Fibroblast of lung (primary cell): ENCODE measurements at regions not wholly inside any gene's neighbourhood (a gene's known extent, or its start where the extent isn't known, plus 50 kb on each side); places are given as distances from the start of the nearest gene placed in this dataset.

Experiments
- DNase-seq, 2 donors: peaks; one replicate each; pipeline versions ENCODE4 v3.0.0 to v3.0.0-alpha.2; 2010; ENCODE audit warnings: low read depth in 2 of 2
- H2AFZ ChIP-seq: 2 replicates; pipeline ENCODE4 v1.5.1; 2012; ENCODE audit warnings: low read length, control low read depth, inconsistent platforms
- H3K27ac ChIP-seq: 2 replicates; pipeline ENCODE4 v1.5.1; 2011; ENCODE audit warnings: low read length, control low read depth; ENCODE audit not compliant: insufficient read depth
- H3K27me3 ChIP-seq: 2 replicates; pipeline ENCODE4 v1.5.1; 2011; ENCODE audit warnings: mild to moderate bottlenecking, low read length; ENCODE audit not compliant: control insufficient read depth, insufficient read depth
- H3K36me3 ChIP-seq: 2 replicates; pipeline ENCODE4 v1.5.1; 2011; ENCODE audit warnings: low read length; ENCODE audit not compliant: control insufficient read depth, insufficient read depth
- H3K4me1 ChIP-seq: 2 replicates; pipeline ENCODE4 v1.5.1; 2011; ENCODE audit warnings: low read length; ENCODE audit not compliant: control insufficient read depth, insufficient read depth; ENCODE audit errors: extremely low read depth
- H3K4me2 ChIP-seq: 2 replicates; pipeline ENCODE4 v1.5.1; 2011; ENCODE audit warnings: low read length, control low read depth; ENCODE audit not compliant: insufficient read depth; ENCODE audit errors: extremely low read depth
- H3K4me3 ChIP-seq, 4 experiments: fragments of 200-600 bp in 1 of 4; sonication (generic) in 1 of 4; replicated peaks in 1 of 4; 2 replicates each; pipeline ENCODE4 v1.5.1; 2011 to 2016; ENCODE audit warnings: low read length in 4 of 4, low read depth in 3 of 4, mild to moderate bottlenecking in 3 of 4, control low read depth in 2 of 4, inconsistent platforms in 1 of 4, mixed read lengths in 1 of 4; ENCODE audit not compliant: insufficient read depth in 1 of 4; ENCODE audit errors: control extremely low read depth in 1 of 4
- H3K79me2 ChIP-seq: 2 replicates; pipeline ENCODE4 v1.5.1; 2012; ENCODE audit warnings: mild to moderate bottlenecking, low read length, inconsistent platforms; ENCODE audit not compliant: control insufficient read depth, insufficient read depth
- H3K9ac ChIP-seq: 2 replicates; pipeline ENCODE4 v1.5.1; 2011; ENCODE audit warnings: mild to moderate bottlenecking, low read length, control low read depth; ENCODE audit not compliant: insufficient read depth
- H3K9me3 ChIP-seq: 2 replicates; pipeline ENCODE4 v1.5.1; 2012; ENCODE audit warnings: low read depth, low read length; ENCODE audit not compliant: control insufficient read depth, insufficient read depth
- H4K20me1 ChIP-seq: 2 replicates; pipeline ENCODE4 v1.5.1; 2011; ENCODE audit warnings: low read length; ENCODE audit not compliant: control insufficient read depth, insufficient read depth; ENCODE audit errors: extremely low read depth
- CTCF ChIP-seq, 2 donors: IDR thresholded peaks in 1 of 2; conservative IDR thresholded peaks in 1 of 2; 1 replicate in 1 of 2; 2 replicates in 1 of 2; pipeline ENCODE4 v1.5.1; 2011 to 2012; ENCODE audit warnings: low read length in 2 of 2, control low read depth in 1 of 2, inconsistent platforms in 1 of 2, low read depth in 1 of 2, mild to moderate bottlenecking in 1 of 2
- EZH2 ChIP-seq: IDR thresholded peaks from 2 replicates; pipeline ENCODE4 v1.5.1; 2012; ENCODE audit warnings: low read length, control low read depth, mild to moderate bottlenecking; ENCODE audit errors: missing control alignments

GRCh38 chrX:96407981-96408380, 276.7 kb upstream of the DIAPH2 start:
- Histone ChIP-seq H3K27ac (no peak overlapping the region), H3K4me3 (no peak overlapping the region), H2AFZ (no peak overlapping the region), H3K36me3 (no peaks in the 10 kb centered on the region), H3K79me2 (no peaks in the 10 kb centered on the region), H3K9me3 (no peaks in the 10 kb centered on the region), H3K9ac (no peak overlapping the region), H3K4me1 (no peaks in the 10 kb centered on the region), H4K20me1 (no peaks in the 10 kb centered on the region), H3K4me2 (no peak overlapping the region), H3K27me3 (no peaks in the 10 kb centered on the region)
- DNase-seq: no peak
- TF ChIP-seq CTCF (conservative IDR thresholded peaks at IDR 0.05 in 1 of 2, IDR thresholded peaks at IDR 0.05 in 1 of 2; ENCODE audit: low read depth in 1 of 2, low read length in 2 of 2) (no peak), EZH2 (no peak)

GRCh38 chrX:96410927-96411326, 273.7 kb upstream of the DIAPH2 start:
- H3K27me3 ChIP-seq: no peaks in the 10 kb centered on the region
- H3K9ac ChIP-seq: no peak overlapping the region
- H3K4me2 ChIP-seq: no peak overlapping the region
- H3K4me1 ChIP-seq: no peaks in the 10 kb centered on the region
- no peaks in the 10 kb centered on the region for H3K36me3 ChIP-seq
- no peaks in the 10 kb centered on the region for H3K9me3 ChIP-seq
- H3K4me3 ChIP-seq: no peak overlapping the region
- TF ChIP-seq EZH2 (no peak), CTCF (conservative IDR thresholded peaks at IDR 0.05 in 1 of 2, IDR thresholded peaks at IDR 0.05 in 1 of 2; ENCODE audit: low read depth in 1 of 2, low read length in 2 of 2) (no peak)
- no peak for DNase-seq
- no peaks in the 10 kb centered on the region for H3K79me2 ChIP-seq
- H3K27ac ChIP-seq: no peak overlapping the region
- H2AFZ ChIP-seq: no peak overlapping the region
- H4K20me1 ChIP-seq: no peaks in the 10 kb centered on the region

- Histone ChIP-seq H3K79me2 (no peaks in the 10 kb centered on the region), H3K9ac (no peak overlapping the region), H3K27ac (no peak overlapping the region), H3K36me3 (no peaks in the 10 kb centered on the region), H3K4me2 (no peak overlapping the region), H2AFZ (no peak overlapping the region), H4K20me1 (no peaks in the 10 kb centered on the region), H3K9me3 (no peaks in the 10 kb centered on the region), H3K4me3 (no peak overlapping the region), H3K27me3 (no peaks in the 10 kb centered on the region), H3K4me1 (no peaks in the 10 kb centered on the region)
- DNase-seq: no peak
- TF ChIP-seq CTCF (conservative IDR thresholded peaks at IDR 0.05 in 1 of 2, IDR thresholded peaks at IDR 0.05 in 1 of 2; ENCODE audit: low read depth in 1 of 2, low read length in 2 of 2) (no peak), EZH2 (no peak)
Measured at GRCh38 chrX:96417695-96418094, 266.9 kb upstream of the DIAPH2 start.
